IMR-90 (cell line): ENCODE measurements at regions not wholly inside any gene's neighbourhood (a gene's known extent, or its start where the extent isn't known, plus 50 kb on each side); places are given as distances from the start of the nearest gene placed in this dataset.

ENCODE experiments used
- ATAC-seq: fragments of 200-7000 bp; cut with Tn5 transposase; 2 replicates; pipeline ENCODE4 v1.9.1; 2020; ENCODE audit warnings: low read depth, mild to moderate bottlenecking, moderate library complexity
- BruUV-seq: library from RNA; stranded (reverse); fragments of 400-500 nt; replicated peaks from 2 replicates; lab custom pipeline; 2021; lab: Mats Ljungman, UMichigan
- CTCF ChIA-PET: fragments of 300-600 bp; formaldehyde crosslinking; extraction: SDS; loops from one replicate; lab custom pipeline; 2021; ENCODE audit warnings: antibody characterized with exemption; lab: Yijun Ruan, JAX
- POLR2A ChIA-PET: fragments of 300-600 bp; sonication (Branson Sonifier 250); formaldehyde crosslinking; loops from one replicate; lab custom pipeline; 2022; ENCODE audit warnings: antibody characterized with exemption; ENCODE audit not compliant: unreplicated experiment; lab: Charles Lee
- DNase-seq: peaks from one replicate; pipeline ENCODE4 v3.0.0; 2013
- H2AFZ ChIP-seq: replicated peaks from 2 replicates; pipeline ENCODE3; 2013; ENCODE audit warnings: low read length, mild to moderate bottlenecking; ENCODE audit not compliant: poor library complexity
- H2AK5ac ChIP-seq: 2 replicates; pipeline ENCODE4 v1.6.1; 2013; ENCODE audit warnings: low read depth, low read length, inconsistent platforms
- H2AK9ac ChIP-seq: replicated peaks from 2 replicates; pipeline ENCODE3; 2013; ENCODE audit warnings: mild to moderate bottlenecking, low read depth, low read length, moderate library complexity; ENCODE audit not compliant: poor library complexity
- H2BK120ac ChIP-seq: 2 replicates; pipeline ENCODE4 v1.6.1; 2013; ENCODE audit warnings: low read depth, low read length, inconsistent platforms
- H2BK15ac ChIP-seq: 3 replicates; pipeline ENCODE4 v1.6.1; 2013; ENCODE audit warnings: low read depth, low read length, inconsistent platforms
- H2BK20ac ChIP-seq: 2 replicates; pipeline ENCODE4 v1.6.1; 2013; ENCODE audit warnings: low read depth, mild to moderate bottlenecking, inconsistent platforms, low read length, moderate library complexity
- H2BK5ac ChIP-seq: 2 replicates; pipeline ENCODE4 v1.6.1; 2013; ENCODE audit warnings: mild to moderate bottlenecking, low read depth, low read length, inconsistent platforms; ENCODE audit not compliant: poor library complexity, severe bottlenecking
- H3K14ac ChIP-seq: replicated peaks from 2 replicates; pipeline ENCODE4 v1.6.1; 2013; ENCODE audit warnings: low read depth, low read length, inconsistent platforms
- H3K18ac ChIP-seq: 2 replicates; pipeline ENCODE4 v1.6.1; 2013; ENCODE audit warnings: low read depth, low read length, control low read depth
- H3K23ac ChIP-seq: 2 replicates; pipeline ENCODE4 v1.6.1; 2013; ENCODE audit warnings: low read depth, low read length, inconsistent platforms
- H3K27ac ChIP-seq: 2 replicates; pipeline ENCODE4 v1.5.1; 2013; ENCODE audit warnings: mild to moderate bottlenecking, control low read depth, low read length; ENCODE audit not compliant: insufficient read depth
- H3K27me3 ChIP-seq: 2 replicates; pipeline ENCODE4 v1.6.1; 2013; ENCODE audit warnings: low read length; ENCODE audit not compliant: control insufficient read depth, insufficient read depth
- H3K36me3 ChIP-seq: 2 replicates; pipeline ENCODE4 v1.6.1; 2013; ENCODE audit warnings: low read length, mixed read lengths; ENCODE audit not compliant: control insufficient read depth, insufficient read depth
- H3K4ac ChIP-seq: 2 replicates; pipeline ENCODE4 v1.6.1; 2013; ENCODE audit warnings: low read depth, low read length, inconsistent platforms
- H3K4me1 ChIP-seq: 2 replicates; pipeline ENCODE4 v1.6.1; 2013; ENCODE audit warnings: low read length, mixed read lengths; ENCODE audit not compliant: control insufficient read depth, insufficient read depth
- H3K4me2 ChIP-seq: 2 replicates; pipeline ENCODE4 v1.6.1; 2013; ENCODE audit warnings: low read depth, mild to moderate bottlenecking, control low read depth, low read length, moderate library complexity
- H3K4me3 ChIP-seq: 2 replicates; pipeline ENCODE4 v1.5.1; 2013; ENCODE audit warnings: low read depth, mild to moderate bottlenecking, control low read depth, low read length, moderate library complexity; ENCODE audit not compliant: insufficient read depth
- H3K56ac ChIP-seq: 2 replicates; pipeline ENCODE4 v1.6.1; 2013; ENCODE audit warnings: low read length, inconsistent platforms; ENCODE audit not compliant: insufficient read depth; ENCODE audit errors: extremely low read depth
- H3K79me1 ChIP-seq, 2 experiments: 2 replicates each; pipeline ENCODE4 v1.6.1; 2013; ENCODE audit warnings: low read length in 2 of 2, inconsistent platforms in 1 of 2, low read depth in 1 of 2
- H3K9ac ChIP-seq: 2 replicates; pipeline ENCODE4 v1.6.1; 2013; ENCODE audit warnings: low read depth, low read length, control low read depth
- H3K9me1 ChIP-seq: 2 replicates; pipeline ENCODE4 v1.6.1; 2013; ENCODE audit warnings: low read length, inconsistent platforms; ENCODE audit not compliant: insufficient read depth
- H3K9me3 ChIP-seq: 2 replicates; pipeline ENCODE4 v1.6.1; 2013; ENCODE audit warnings: low read length; ENCODE audit not compliant: control insufficient read depth, insufficient read depth
- H4K20me1 ChIP-seq: 2 replicates; pipeline ENCODE4 v1.6.1; 2013; ENCODE audit warnings: low read length, inconsistent platforms; ENCODE audit not compliant: insufficient read depth
- H4K5ac ChIP-seq: 2 replicates; pipeline ENCODE4 v1.6.1; 2013; ENCODE audit warnings: mild to moderate bottlenecking, low read depth, low read length, control low read depth
- H4K8ac ChIP-seq, 2 experiments: 2 replicates each; pipeline ENCODE4 v1.6.1; 2013; ENCODE audit warnings: low read depth in 2 of 2, low read length in 2 of 2, control low read depth in 1 of 2, inconsistent platforms in 1 of 2
- H4K91ac ChIP-seq: 2 replicates; pipeline ENCODE4 v1.6.1; 2013; ENCODE audit warnings: low read depth, low read length, inconsistent platforms; ENCODE audit not compliant: insufficient read depth
- BHLHE40 ChIP-seq: fragments of 150-350 bp; IDR thresholded peaks from 2 replicates; pipeline ENCODE4 v1.6.1; 2016; ENCODE audit warnings: mild to moderate bottlenecking, low read depth, low read length
- CEBPB ChIP-seq: IDR thresholded peaks from 2 replicates; pipeline ENCODE4 v1.6.1; 2012; ENCODE audit warnings: low read depth, low read length, improper control_type of control experiment
- CHD1 ChIP-seq: IDR thresholded peaks from 2 replicates; pipeline ENCODE4 v1.6.1; 2012; ENCODE audit warnings: low read depth, low read length, improper control_type of control experiment
- FOS ChIP-seq: fragments of 150-350 bp; IDR thresholded peaks from 2 replicates; pipeline ENCODE4 v1.6.1; 2016; ENCODE audit warnings: low read depth, low read length
- MAFK ChIP-seq: IDR thresholded peaks from 2 replicates; pipeline ENCODE4 v1.6.1; 2012; ENCODE audit warnings: low read depth, low read length, improper control_type of control experiment
- MAZ ChIP-seq: IDR thresholded peaks from 2 replicates; pipeline ENCODE4 v1.6.1; 2012; ENCODE audit warnings: low read depth, mild to moderate bottlenecking, low read length, improper control_type of control experiment, moderate library complexity, borderline replicate concordance
- MXI1 ChIP-seq: IDR thresholded peaks from 2 replicates; pipeline ENCODE4 v1.6.1; 2012; ENCODE audit warnings: low read depth, mild to moderate bottlenecking, low read length, moderate library complexity, borderline replicate concordance
- NFE2L2 ChIP-seq: fragments of 150-350 bp; IDR thresholded peaks from 2 replicates; pipeline ENCODE4 v1.6.1; 2016; ENCODE audit warnings: low read depth, mild to moderate bottlenecking, low read length
- POLR2A ChIP-seq: IDR thresholded peaks from 2 replicates; pipeline ENCODE4 v1.6.1; 2012; ENCODE audit warnings: mild to moderate bottlenecking, low read depth, low read length
- RAD21 ChIP-seq: IDR thresholded peaks from 2 replicates; pipeline ENCODE4 v1.6.1; 2012; ENCODE audit warnings: low read length, improper control_type of control experiment
- RCOR1 ChIP-seq: IDR thresholded peaks from 2 replicates; pipeline ENCODE4 v1.6.1; 2012; ENCODE audit warnings: mild to moderate bottlenecking, low read length, improper control_type of control experiment; ENCODE audit not compliant: insufficient replicate concordance
- RFX5 ChIP-seq: IDR thresholded peaks from 2 replicates; pipeline ENCODE4 v1.8.0; 2012; ENCODE audit warnings: low read depth, mild to moderate bottlenecking, low read length, moderate library complexity
- SMC3 ChIP-seq: fragments of 150-350 bp; IDR thresholded peaks from 2 replicates; pipeline ENCODE4 v1.6.1; 2016; ENCODE audit warnings: low read depth, mild to moderate bottlenecking, antibody characterized with exemption, low read length, moderate library complexity
- whole genome bisulfite sequencing, 2 experiments: methylation state at CpG; one replicate each; pipeline versions ENCODE4 v1.1.5 to v1.1.7; 2013; ENCODE audit warnings: missing lambda C conversion rate in 2 of 2; ENCODE audit not compliant: insufficient read length in 1 of 2; ENCODE audit errors: extremely low coverage in 2 of 2; 5-methylcytosine and 5-hydroxymethylcytosine counted together
- dilution Hi-C: fragments of 300-500 bp; cut with HindIII; formaldehyde crosslinking; loops from one replicate; pipeline ENCODE4 v1.14.3; 2018; ENCODE audit warnings: low sequenced_read_pairs; ENCODE audit not compliant: unreplicated experiment
- in situ Hi-C: fragments of 300-500 bp; cut with MboI; formaldehyde crosslinking; loops from 3 replicates; pipeline ENCODE4 v1.14.3; 2019; ENCODE audit warnings: low sequenced_read_pairs, inconsistent platforms, mixed read lengths
- intact Hi-C: fragments of 100-400 bp; cut with micrococcal nuclease; formaldehyde crosslinking; loops from 2 replicates; pipeline ENCODE4 v1.10.0; 2022
- TF ChIP-seq, protein P1 (sequence below): conservative IDR thresholded peaks from 2 replicates; pipeline ENCODE4 v1.5.1; 2012; ENCODE audit warnings: mild to moderate bottlenecking, low read depth, low read length, improper control_type of control experiment
- TF ChIP-seq, protein P2 (sequence below): fragments of 150-350 bp; IDR thresholded peaks from 2 replicates; pipeline ENCODE4 v1.6.1; 2016; ENCODE audit warnings: low read depth, mild to moderate bottlenecking, low read length, moderate library complexity, borderline replicate concordance
- TF ChIP-seq, protein P3 (sequence below): fragments of 150-350 bp; IDR thresholded peaks from 2 replicates; pipeline ENCODE4 v1.6.1; 2017; ENCODE audit warnings: mild to moderate bottlenecking, antibody characterized with exemption, low read length, low read depth

DNA sequence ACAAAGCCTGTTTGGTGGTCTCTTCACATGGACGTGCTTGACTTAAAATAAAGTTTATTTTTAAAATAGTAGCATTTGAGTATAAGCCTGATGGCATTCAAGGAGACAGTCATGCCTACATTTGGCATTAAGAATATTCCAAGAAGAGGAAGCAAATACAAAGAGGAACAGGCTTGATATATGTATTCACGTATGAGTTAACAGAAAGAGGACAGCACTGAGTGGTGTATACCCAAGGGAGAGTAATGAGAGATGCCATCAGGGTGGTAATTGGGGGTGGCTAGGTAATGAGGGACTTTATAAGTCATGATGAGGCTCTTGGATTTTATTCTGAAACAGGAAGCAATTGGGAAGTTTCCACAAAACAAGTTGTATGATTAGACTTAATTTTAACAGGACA lies 363.3 kb downstream of the SEMA3D start:
- H2AK9ac ChIP-seq: no peak overlapping the region
- H3K23ac ChIP-seq: no peak overlapping the region
- in situ Hi-C loops: no loop called here
- DNase-seq (no peak), ATAC-seq (no peak)
- H4K5ac ChIP-seq: no peak overlapping the region
- H3K4ac ChIP-seq: no peak overlapping the region
- no peaks in the 10 kb centered on the region for H3K36me3 ChIP-seq
- no peak overlapping the region for H2BK120ac ChIP-seq
- H3K18ac ChIP-seq: no peak overlapping the region
- H3K27ac ChIP-seq: no peak overlapping the region
- no peak overlapping the region for H3K56ac ChIP-seq
- H4K91ac ChIP-seq: no peak overlapping the region
- 100% methylated on average over 1 of the region's 2 CpGs; no CpG with 5 or more reads in 1 of the 2 experiments for WGBS, 2 experiments
- H3K9me1 ChIP-seq: no peaks in the 10 kb centered on the region
- POLR2A ChIA-PET: no interaction called here
- TF ChIP-seq RFX5: no peak
- TF ChIP-seq, protein P1, sequence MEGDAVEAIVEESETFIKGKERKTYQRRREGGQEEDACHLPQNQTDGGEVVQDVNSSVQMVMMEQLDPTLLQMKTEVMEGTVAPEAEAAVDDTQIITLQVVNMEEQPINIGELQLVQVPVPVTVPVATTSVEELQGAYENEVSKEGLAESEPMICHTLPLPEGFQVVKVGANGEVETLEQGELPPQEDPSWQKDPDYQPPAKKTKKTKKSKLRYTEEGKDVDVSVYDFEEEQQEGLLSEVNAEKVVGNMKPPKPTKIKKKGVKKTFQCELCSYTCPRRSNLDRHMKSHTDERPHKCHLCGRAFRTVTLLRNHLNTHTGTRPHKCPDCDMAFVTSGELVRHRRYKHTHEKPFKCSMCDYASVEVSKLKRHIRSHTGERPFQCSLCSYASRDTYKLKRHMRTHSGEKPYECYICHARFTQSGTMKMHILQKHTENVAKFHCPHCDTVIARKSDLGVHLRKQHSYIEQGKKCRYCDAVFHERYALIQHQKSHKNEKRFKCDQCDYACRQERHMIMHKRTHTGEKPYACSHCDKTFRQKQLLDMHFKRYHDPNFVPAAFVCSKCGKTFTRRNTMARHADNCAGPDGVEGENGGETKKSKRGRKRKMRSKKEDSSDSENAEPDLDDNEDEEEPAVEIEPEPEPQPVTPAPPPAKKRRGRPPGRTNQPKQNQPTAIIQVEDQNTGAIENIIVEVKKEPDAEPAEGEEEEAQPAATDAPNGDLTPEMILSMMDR: no peak
- no peak for TF ChIP-seq MAZ
- no peak for TF ChIP-seq BHLHE40
- no peak for TF ChIP-seq SMC3
- TF ChIP-seq MXI1: no peak
- TF ChIP-seq FOS: no peak
- TF ChIP-seq, protein P2, sequence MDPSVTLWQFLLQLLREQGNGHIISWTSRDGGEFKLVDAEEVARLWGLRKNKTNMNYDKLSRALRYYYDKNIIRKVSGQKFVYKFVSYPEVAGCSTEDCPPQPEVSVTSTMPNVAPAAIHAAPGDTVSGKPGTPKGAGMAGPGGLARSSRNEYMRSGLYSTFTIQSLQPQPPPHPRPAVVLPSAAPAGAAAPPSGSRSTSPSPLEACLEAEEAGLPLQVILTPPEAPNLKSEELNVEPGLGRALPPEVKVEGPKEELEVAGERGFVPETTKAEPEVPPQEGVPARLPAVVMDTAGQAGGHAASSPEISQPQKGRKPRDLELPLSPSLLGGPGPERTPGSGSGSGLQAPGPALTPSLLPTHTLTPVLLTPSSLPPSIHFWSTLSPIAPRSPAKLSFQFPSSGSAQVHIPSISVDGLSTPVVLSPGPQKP: no peak
- no peak for TF ChIP-seq MAFK
- no peak for TF ChIP-seq RCOR1
- no peak for TF ChIP-seq POLR2A
- TF ChIP-seq RAD21: no peak
- no peak for TF ChIP-seq CEBPB
- TF ChIP-seq, protein P3, sequence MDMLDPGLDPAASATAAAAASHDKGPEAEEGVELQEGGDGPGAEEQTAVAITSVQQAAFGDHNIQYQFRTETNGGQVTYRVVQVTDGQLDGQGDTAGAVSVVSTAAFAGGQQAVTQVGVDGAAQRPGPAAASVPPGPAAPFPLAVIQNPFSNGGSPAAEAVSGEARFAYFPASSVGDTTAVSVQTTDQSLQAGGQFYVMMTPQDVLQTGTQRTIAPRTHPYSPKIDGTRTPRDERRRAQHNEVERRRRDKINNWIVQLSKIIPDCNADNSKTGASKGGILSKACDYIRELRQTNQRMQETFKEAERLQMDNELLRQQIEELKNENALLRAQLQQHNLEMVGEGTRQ: no peak
- TF ChIP-seq CHD1: no peak
- TF ChIP-seq NFE2L2: no peak
- intact Hi-C loops: no loop called here
- no peak overlapping the region for H2BK20ac ChIP-seq
- no peak overlapping the region for H2BK15ac ChIP-seq
- H2BK5ac ChIP-seq: no peak overlapping the region
- no peak overlapping the region for H3K4me2 ChIP-seq
- dilution Hi-C loops: no loop called here
- H4K20me1 ChIP-seq: no peaks in the 10 kb centered on the region
- no peaks in the 10 kb centered on the region for H3K27me3 ChIP-seq
- no peak overlapping the region for H2AFZ ChIP-seq
- H3K14ac ChIP-seq: no peak overlapping the region
- no peaks in the 10 kb centered on the region for H3K79me1 ChIP-seq
- H3K9ac ChIP-seq: no peak overlapping the region
- CTCF ChIA-PET: no interaction called here
- H4K8ac ChIP-seq: no peak overlapping the region
- no peaks in the 10 kb centered on the region for H3K4me1 ChIP-seq
- H3K4me3 ChIP-seq: no peak overlapping the region
- H2AK5ac ChIP-seq: no peak overlapping the region
- H3K9me3 ChIP-seq: no peaks in the 10 kb centered on the region
- no TSS peak for BruUV-seq
